ENCODE measurements at regions not wholly inside any gene's neighbourhood (a gene's known extent, or its start where the extent isn't known, plus 50 kb on each side); places are given as distances from the start of the nearest gene placed in this dataset.

DNA sequence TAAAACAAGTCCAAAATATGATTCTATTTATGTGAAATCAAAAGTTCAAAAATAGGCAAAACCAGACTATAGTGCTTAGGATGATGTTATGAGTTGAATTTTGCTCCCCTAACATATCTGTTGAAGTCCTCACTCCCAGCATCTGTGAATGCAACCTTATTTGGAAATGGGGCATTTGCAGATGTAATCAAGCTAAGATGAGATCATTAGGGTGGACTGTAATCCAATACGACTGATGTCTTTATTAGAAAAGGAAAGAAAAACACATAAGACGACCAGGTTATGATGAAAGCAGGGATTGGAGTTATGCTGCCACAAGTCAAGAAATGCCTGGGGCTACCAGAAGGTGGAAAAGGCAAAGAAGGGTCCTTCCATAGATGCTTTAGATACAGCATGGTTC lies 110.5 kb upstream of the CCDC39 start:
- no peak overlapping the region for H3K4me3 ChIP-seq
- H3K4me1 ChIP-seq: no peaks in the 10 kb centered on the region
- no peak for DNase-seq
- H3K36me3 ChIP-seq: no peaks in the 10 kb centered on the region
- no peak overlapping the region for H3K27ac ChIP-seq
- intact Hi-C loops (cut with DNase I; ENCODE audit: low total_unique reads): no loop called here
- no peaks in the 10 kb centered on the region for H3K27me3 ChIP-seq
- TF ChIP-seq, protein P1, sequence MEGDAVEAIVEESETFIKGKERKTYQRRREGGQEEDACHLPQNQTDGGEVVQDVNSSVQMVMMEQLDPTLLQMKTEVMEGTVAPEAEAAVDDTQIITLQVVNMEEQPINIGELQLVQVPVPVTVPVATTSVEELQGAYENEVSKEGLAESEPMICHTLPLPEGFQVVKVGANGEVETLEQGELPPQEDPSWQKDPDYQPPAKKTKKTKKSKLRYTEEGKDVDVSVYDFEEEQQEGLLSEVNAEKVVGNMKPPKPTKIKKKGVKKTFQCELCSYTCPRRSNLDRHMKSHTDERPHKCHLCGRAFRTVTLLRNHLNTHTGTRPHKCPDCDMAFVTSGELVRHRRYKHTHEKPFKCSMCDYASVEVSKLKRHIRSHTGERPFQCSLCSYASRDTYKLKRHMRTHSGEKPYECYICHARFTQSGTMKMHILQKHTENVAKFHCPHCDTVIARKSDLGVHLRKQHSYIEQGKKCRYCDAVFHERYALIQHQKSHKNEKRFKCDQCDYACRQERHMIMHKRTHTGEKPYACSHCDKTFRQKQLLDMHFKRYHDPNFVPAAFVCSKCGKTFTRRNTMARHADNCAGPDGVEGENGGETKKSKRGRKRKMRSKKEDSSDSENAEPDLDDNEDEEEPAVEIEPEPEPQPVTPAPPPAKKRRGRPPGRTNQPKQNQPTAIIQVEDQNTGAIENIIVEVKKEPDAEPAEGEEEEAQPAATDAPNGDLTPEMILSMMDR (IDR thresholded peaks at IDR 0.05): no peak
- no peaks in the 10 kb centered on the region for H3K9me3 ChIP-seq

DNA sequence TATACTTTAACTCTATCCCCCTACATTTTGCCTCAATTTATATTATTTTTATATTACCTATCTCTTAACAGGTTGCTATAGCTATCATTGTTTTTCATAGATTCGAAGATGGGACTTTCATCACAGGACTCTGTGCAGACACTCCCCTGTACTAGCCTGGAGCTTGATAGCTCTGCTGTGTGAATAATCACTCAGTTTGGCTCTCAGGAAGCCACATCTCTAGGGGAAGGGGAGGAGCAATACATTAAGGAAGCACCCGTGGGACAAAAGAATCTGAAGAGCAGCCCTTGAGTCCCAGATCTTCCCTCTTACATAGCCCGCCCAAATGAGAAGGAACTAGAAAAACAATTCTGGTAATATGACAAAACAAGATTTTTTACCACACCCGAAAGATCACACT lies 114.3 kb upstream of the FXR1 start:
- no peak for DNase-seq
- Histone ChIP-seq H3K4me3 (no peak overlapping the region), H3K36me3 (no peaks in the 10 kb centered on the region), H3K9me3 (no peaks in the 10 kb centered on the region), H3K27ac (no peak overlapping the region), H3K27me3 (no peaks in the 10 kb centered on the region), H3K4me1 (no peaks in the 10 kb centered on the region)
- intact Hi-C loops (cut with DNase I; ENCODE audit: low total_unique reads): no loop called here
- TF ChIP-seq, protein P1 (IDR thresholded peaks at IDR 0.05): no peak

DNA sequence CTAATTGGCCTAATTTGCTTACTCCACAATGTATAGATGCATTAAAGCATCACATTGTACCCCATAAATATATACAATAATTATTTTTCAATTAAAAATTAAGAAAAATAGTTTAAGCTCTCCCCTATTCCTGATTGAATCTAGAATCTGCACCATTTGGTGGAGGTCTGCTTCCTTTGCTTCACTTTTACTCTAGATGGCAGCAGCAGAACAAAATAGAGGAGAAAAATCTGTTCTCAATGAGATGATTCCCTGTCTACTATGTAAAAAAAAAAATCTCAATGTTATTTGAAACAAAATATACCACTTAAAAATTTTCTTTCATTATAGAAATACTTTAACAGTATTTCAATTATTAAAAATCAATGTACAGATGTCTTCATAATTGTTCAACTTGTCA lies 109.6 kb upstream of the FXR1 start:
- no peak for DNase-seq
- Histone ChIP-seq H3K27me3 (no peaks in the 10 kb centered on the region), H3K4me3 (no peak overlapping the region), H3K4me1 (peaks cover 0 to 4% (median 0%) of the 10 kb centered on the region in 4 donors), H3K9me3 (no peaks in the 10 kb centered on the region), H3K27ac (no peak overlapping the region), H3K36me3 (no peaks in the 10 kb centered on the region)
- intact Hi-C loops (cut with DNase I; ENCODE audit: low total_unique reads): no loop called here
- TF ChIP-seq, protein P1 (IDR thresholded peaks at IDR 0.05): peak in 1 of 2 experiments; percentile 15

DNA sequence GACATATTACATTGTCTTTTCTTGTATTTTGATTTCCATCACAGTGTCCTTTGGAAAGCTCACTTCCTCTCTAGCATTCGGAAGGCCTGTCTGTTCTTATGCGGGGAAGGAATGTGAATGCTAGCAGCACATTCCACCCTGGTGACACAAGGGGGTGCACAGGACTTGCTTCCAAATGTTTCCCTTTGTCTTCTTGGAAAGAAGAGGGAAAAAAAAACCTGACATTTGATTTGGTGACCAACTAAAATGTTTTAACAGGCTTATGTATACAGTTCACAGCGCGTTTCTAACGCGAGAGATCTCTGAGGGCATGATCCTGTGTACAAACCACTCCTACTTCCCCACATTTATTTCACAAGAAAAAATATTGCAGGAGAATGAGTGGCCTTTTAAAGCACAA lies 107.6 kb upstream of the FXR1 start:
- Histone ChIP-seq H3K27me3 (no peaks in the 10 kb centered on the region), H3K4me1 (peaks cover 0 to 4% (median 0%) of the 10 kb centered on the region in 4 donors), H3K36me3 (no peaks in the 10 kb centered on the region), H3K4me3 (no peak overlapping the region), H3K27ac (no peak overlapping the region), H3K9me3 (no peaks in the 10 kb centered on the region)
- TF ChIP-seq, protein P1 (IDR thresholded peaks at IDR 0.05): peak in 1 of 2 experiments; percentile 14
- no peak for DNase-seq
- intact Hi-C loops (cut with DNase I; ENCODE audit: low total_unique reads): no loop called here

DNA sequence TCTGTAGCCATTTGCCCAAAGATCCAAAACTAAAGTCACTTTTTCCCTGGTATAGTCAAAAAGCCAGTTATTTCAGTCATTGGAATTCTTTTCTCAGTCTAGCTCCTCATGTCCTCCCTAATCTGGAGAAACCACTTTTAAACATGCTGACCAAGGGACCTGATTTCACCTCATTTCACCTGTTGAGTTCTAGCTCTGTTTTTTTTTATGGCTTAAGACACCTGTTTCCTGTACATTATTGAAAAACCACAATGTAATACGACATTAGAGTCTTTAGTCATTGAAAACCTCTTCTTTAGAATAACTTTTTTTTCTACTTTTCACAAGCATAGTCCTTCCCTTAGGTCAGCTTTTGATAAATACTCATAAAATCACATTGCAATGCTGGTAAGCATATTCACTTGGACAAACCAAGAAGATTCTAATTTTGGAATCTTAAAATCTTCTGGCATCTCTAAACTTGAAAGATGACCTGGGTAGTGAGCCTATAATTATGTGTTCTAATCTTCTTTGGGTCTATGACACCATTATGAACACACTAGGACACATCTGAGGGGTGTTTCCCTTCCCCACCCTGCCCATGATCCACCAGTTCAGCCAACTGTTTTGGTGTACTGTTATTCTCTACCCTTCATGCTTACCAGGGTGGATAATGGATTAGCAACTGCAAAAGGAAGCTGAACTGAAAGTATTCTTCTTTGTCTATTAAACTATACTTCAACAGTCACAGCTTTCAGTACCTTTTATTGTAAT lies 103.5 kb upstream of the FXR1 start:
- H3K27ac ChIP-seq: no peak overlapping the region
- intact Hi-C loops (cut with DNase I; ENCODE audit: low total_unique reads): no loop called here
- H3K27me3 ChIP-seq: no peaks in the 10 kb centered on the region
- no peaks in the 10 kb centered on the region for H3K9me3 ChIP-seq
- H3K4me1 ChIP-seq: peaks cover 0 to 4% (median 0%) of the 10 kb centered on the region in 4 donors
- no peak overlapping the region for H3K4me3 ChIP-seq
- no peaks in the 10 kb centered on the region for H3K36me3 ChIP-seq
- no peak for DNase-seq
- TF ChIP-seq, protein P1 (IDR thresholded peaks at IDR 0.05): no peak

All from tibial artery (tissue), 4 donors.